Putamen (tissue), 1 donor: ENCODE measurements at regions not wholly inside any gene's neighbourhood (a gene's known extent, or its start where the extent isn't known, plus 50 kb on each side); places are given as distances from the start of the nearest gene placed in this dataset.

Experiments
- DNase-seq: peaks from one replicate; pipeline ENCODE4 v3.0.0-alpha.2; 2016; ENCODE audit warnings: low spot score

DNA sequence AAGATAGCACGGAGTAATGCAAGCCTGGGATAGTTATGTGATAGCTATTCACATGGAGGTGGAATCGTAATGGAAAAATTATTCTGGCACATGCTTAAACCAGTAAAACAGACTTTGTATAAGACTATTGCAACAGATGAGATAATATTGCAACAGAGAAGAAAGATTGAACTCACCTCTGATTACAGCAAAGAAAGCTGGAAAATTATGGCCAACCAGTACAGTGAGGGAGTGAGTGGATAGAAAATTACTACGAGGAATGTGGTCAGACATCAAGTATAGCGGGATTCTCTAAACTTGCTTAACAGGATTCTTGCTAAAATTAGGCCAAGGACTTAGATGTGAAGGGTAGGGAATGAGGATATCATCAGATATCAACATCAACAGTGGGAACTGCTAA lies 397.6 kb upstream of the KLHL1 start:
- no peak for DNase-seq

- no peak for DNase-seq
These were observed 394.7 kb upstream of the KLHL1 start for GRCh38 chr13:70502944-70503343.

DNA sequence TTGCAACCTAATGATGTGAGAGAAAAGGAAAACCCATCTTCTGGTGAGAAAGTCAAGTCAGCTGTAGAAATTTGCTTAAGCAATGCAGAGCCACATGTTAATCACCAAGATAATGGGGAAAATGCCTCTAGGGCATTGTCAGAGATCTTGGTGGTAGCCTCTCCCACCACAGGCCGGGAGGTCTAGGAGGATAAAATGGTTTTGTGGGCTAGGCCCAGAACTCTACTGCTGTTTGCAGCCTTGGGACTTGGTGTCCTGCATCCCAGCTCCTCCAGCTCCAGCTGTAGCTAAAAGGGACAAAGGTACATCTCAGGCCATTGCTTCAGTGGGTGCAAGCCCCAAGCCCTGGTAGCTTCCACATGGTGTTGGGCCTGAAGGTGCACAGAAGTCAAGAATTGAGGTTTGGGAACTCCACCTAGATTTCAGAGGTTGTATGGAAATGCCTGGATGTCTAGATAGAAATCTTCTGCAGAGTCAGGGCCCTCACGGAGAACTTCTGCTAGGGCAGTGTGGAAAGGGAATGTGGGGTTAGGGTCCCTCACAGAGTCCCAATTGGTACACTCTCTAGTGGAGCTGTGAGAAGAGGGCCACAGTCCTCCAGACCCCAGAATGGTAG lies 382.2 kb upstream of the KLHL1 start:
- no peak for DNase-seq

DNA sequence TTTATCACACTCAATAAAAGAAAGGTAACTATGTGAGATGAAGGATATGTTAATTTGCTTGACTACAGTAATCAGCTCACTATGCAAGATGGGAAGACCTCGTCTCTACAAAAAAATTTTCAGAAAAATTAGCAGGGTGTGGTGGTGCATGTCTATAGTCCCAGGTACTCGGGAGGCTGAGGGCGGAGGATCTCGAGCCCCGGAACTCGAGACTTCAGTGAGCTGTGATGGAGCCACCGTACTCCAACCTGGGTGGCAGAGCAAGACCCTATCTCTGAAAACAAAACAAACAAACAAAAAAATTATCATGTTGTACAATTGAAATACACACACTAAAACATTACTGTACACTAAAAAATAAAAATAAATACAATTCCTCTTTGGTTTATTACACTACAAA lies 376.7 kb upstream of the KLHL1 start:
- DNase-seq: no peak

DNA sequence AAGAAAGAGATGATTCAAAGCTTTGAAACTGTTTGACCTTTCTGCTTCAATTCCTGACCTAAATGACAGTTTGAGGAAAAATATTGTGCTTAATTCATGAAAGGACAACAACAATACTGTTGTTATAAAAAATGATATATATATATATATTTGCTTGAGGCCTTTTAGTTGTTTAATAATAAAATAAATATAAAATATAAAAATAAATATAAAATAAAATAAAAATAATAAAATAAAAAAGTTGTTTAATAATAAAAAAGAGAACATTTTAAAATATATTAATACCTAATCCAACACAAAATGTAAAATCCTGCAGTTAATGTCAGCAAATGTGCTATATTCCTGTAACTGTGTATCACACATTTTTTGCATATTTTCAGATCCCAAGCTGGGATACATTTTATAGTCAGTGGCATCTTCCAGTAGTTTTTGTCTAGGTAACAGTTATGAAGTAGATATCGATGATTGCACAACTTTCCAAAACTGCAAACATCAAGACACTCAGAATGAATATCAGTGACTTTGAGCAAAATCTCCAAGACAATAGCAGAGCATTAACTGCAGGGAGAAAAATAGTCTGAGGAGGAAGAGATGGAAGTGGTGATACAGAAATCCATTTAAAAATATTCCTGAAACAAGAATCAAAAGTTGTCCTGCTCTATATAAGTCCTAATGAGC lies 375.5 kb upstream of the KLHL1 start:
- no peak for DNase-seq

DNA sequence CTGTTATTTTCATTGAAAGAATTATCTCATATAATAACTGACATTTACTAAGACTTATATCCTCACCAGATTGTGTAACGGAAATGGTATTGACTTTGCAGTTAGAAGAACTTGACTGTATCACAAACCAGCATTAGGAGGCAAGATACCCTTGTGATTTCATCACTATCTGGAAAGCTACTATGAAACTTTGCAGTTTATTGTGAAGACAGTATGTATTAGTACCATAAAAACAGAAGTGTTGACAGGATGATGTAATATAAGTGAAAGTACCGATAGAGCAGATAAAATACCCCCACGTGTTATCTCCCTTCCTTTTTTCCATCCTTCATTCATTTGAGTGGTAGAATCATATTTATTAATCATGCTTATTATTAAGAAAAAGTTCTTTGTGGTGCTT lies 365.7 kb upstream of the KLHL1 start:
- DNase-seq: no peak

DNA sequence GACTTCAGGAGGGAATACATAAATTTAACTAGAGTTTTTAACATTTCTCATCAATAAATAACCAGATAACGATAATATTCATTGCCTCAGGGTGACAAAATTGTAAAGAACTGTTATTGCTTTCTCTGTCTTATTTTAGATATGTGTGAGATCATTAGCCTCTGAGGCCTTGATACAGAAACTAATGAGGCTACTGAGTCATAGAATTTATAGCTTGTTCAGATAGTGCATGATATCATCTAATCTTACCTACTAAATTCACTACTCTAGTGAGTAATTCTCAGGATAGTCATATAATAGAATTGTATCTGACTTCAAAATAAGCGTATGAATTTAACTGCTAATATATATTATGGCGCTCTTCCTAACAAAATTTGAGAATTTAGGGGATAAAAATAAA lies 360.8 kb upstream of the KLHL1 start:
- DNase-seq: no peak

DNA sequence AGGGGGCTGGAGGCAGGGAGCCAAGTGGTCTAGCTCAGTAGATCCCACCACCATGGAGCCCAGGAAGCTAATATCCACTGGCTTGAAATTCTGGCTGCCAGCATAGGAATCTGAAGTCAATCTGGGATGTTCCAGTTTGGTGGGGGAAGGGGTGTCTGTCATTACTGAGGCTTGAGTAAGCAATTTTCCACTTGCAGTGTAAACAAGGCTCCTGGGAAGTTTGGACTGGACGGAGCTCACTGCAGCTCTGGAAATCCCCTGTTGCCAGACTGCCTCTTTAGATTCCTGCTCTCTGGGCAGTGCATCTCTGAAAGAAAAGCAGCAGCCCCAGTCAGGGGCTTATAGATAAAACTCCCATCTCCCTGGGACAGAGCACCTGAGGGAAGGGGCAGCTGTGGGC lies 349.2 kb upstream of the KLHL1 start:
- no peak for DNase-seq

DNA sequence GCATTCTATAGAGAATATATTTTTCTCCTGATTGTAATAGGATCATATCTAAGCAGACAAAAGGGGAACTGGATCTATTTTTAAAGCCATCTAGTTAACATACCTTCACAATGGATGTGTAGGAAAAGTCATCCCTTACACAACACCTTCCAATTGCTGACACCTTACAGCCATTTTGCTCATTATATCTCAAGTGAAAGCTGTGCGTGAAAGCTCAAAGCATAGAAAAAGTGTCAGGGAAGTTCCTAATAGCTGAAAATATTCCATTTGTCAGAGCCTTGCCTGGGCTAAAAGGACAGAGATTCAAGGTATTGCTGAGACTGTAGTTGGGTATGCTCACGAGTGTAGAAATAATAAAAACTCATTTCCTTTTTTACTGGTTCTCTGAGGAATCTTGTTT lies 340.6 kb upstream of the KLHL1 start:
- DNase-seq: no peak

DNA sequence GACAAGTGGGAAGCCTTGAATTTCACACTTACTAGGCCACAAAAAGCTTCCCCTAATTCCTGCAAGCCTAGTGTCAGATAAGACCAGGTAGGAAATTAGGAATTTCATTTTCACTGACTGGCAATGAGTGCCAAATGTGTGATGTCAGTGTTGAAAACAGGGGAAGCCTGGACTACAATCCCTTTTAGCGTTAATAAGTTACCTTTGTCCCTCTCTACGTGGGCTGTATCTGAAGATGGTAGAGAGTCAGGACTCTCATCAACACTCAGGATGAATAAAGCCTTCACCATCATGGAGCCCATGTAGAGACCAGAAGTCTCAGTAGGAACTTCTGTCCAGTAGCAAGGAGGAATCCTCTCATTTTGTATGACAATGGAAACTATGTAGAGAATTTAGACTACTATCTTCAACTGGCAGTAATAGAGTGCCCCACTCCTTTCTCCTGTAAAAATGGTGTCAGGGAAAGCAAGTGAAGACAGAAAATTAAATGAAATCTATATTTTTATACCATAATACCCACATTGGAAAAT lies 324.1 kb upstream of the KLHL1 start:
- no peak for DNase-seq

DNA sequence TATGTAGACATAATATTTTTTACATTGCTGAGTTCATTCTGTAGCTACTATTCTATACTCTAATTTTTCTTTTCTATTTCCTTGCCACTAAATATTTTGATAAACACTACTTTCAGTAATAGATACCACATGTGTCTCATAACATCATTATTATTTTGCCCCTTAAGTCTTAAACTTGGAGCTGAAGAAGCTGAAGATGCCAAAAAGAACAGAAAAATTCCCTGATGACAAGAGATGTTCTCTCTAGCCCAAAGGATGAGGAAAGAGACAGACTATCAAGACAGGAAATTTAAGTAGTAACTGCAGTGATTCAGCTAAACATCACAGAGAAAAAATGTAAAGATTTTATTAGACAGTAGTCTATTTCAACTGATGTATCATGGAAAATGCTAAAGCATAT lies 322.0 kb upstream of the KLHL1 start:
- no peak for DNase-seq

- DNase-seq: no peak
These were observed 316.7 kb upstream of the KLHL1 start for GRCh38 chr13:70424928-70425327.

DNA sequence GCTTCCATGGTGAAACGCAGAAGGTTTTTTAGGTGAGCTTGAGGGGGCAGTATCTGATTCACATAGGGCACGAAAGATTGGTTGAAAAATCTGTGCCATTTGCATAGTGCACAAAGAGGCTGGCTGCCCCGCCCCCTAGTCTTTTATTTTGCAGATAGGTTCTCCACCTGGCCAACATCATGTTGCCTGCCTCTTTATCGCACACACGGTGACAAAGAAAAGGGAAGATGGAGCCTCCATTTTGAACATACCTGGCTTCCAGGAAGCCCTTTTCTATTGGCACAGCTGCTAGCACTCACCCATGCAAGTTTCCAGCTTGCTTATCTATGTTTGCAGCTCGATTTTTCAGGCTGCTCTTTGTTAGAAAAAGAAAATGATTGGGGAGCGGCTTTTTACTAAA lies 316.2 kb upstream of the KLHL1 start:
- no peak for DNase-seq

DNA sequence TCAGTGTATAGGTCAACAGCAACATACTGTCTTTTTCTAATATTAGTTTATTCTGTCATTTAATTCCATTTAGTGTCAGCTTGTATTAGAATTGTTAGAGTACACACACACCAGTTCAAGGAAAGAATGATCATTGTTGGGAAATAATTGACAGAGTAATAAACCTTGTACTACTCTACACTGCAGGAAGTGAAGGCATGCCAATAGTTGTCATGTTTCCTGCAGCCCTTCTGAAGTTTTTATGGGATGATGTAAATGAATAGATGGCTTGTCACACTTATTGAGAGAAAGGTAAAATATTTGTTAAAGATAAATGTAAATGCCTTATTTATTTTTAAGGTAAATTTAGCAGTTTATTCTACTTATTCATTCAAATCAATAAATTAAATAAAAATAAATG lies 306.9 kb upstream of the KLHL1 start:
- no peak for DNase-seq

DNA sequence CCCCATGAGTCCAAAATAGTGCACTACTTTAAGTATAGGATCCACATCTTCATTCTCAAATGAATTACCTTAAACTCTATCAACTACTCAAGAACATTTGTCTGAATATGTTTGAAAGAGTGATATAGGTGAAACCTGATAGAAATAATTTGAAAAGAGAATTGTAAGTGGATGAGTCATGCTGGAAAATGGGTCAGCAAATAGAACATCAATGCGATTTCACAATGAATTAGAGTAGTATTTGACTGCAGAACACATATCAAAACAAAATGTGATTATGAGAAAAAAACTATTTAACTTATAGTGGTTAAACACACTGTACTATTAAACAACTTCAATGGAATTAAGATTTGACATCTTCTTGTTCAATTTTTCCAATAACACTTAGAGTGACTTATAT lies 300.6 kb upstream of the KLHL1 start:
- no peak for DNase-seq

GRCh38 chr13:70407486-70407885 lies 299.2 kb upstream of the KLHL1 start:
- no peak for DNase-seq

DNA sequence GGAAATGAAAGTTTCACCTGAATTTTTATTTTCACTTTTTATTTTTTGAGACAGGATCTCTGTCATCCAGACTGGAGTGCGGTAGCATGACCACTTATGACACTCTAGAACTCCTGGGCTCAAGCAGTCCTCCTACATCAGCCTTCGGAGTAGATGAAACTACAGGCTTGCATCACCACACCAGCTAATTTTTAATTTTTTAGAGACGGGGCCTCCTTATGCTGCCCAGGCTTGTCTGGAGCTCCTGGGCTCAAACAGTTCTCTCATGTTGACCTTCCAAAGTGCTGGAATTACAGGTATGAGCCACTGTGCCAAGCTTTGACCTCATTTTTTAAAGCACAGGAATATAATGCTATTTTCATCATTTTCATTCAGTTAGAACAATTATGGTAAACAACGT lies 297.0 kb upstream of the KLHL1 start:
- no peak for DNase-seq

DNA sequence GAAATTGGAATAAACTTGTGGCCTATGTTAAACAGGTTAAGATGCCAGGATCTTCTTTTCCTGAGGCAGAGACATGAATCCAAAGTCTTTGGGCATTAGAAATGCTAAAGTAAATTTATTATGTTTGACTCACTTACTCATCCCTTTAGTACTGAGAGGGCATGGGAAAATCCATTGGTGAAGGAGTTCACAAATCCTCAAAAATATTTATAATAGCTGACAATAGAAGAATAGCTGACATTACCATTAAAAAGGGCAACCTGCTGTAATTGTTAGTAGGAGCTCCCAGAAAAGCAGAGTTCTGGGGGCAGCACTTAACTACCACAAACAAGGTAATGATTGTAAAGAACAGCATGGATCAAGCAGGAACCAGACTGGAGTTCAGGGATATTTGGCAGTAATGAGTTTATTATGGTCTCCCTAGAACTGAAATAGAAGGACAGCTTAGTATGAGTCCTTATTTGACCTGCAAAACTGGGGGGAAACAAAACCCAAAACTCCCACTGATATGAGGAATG lies 285.8 kb upstream of the KLHL1 start:
- DNase-seq: no peak

- DNase-seq: no peak
These were observed 283.4 kb upstream of the KLHL1 start for GRCh38 chr13:70391678-70392077.

DNA sequence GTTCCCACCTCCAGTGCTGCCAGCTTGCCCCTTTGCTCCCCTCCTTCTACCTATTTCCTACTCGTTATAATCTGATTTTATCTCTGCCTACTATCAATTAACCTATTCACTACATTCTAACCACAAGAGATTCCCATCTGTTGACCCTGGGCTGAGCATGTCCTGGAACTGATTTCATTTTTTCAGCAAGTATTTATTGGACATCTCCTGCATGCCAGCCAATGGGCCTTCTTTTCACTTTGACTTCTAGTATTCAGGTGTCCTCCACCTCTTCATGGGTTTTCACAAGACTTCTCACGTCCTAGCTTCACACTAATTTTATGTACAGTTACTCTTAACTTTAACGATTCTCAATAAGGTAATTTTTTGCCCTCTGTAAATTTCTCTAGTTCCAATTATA lies 282.7 kb upstream of the KLHL1 start:
- DNase-seq: no peak

GRCh38 chr13:70390064-70390463 lies 281.8 kb upstream of the KLHL1 start:
- no peak for DNase-seq

DNA sequence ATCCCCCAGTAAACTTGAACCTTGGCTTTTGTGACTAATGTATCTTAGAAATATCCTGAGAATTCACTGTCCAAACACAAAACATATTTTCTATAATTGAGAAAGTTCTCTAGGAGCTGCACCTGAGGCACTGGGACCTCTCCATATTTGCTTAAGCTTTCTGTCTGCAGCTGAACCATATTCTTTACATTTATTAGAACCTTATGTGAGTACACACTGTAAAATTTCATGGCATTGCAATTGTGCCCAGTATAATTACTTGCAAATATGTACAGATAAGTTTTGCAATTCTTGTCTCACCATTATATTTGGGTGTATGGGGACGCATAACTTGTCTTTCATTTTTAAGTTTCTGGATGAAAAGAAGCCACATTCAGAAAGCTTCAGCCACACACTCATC lies 280.7 kb upstream of the KLHL1 start:
- DNase-seq: no peak

GRCh38 chr13:70386919-70387318 lies 278.7 kb upstream of the KLHL1 start:
- DNase-seq: no peak

DNA sequence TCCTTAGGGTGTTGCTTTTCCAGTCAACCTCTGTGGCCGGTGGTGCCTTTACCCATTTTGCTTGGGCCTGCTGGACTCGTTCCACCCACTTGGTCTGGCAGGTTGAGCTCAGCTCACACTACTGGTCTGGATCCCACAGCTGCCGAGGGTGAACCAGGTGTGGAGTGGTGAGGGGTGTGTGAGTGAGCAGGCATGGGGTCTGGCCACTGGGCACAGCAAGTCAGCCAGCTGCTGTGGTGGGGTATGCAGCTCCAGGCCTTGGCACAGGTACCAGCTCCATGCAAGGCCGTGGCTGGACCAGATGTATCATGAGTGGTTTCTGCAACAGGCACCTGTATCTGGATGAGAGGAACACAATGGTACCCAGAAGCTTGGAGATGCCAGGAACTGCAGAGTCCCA lies 277.6 kb upstream of the KLHL1 start:
- DNase-seq: no peak
